Endodermal cell (in vitro differentiated cells): ENCODE measurements at regions not wholly inside any gene's neighbourhood (a gene's known extent, or its start where the extent isn't known, plus 50 kb on each side); places are given as distances from the start of the nearest gene placed in this dataset.
"Not testable (repeated sequence)": the region's sequence is repeated elsewhere in the genome, so short reads cannot be mapped to it uniquely, and the experiment has no call there.

Experiments used
- DNase-seq: peaks from one replicate; pipeline ENCODE4 v3.0.0-alpha.2; 2017
- H3K27ac ChIP-seq: 2 replicates; pipeline ENCODE4 v1.5.1; 2013; ENCODE audit warnings: mild to moderate bottlenecking, low read depth, low read length, moderate library complexity
- H3K27me3 ChIP-seq: 2 replicates; pipeline ENCODE4 v1.6.1; 2013; ENCODE audit warnings: mild to moderate bottlenecking, low read length, moderate library complexity; ENCODE audit not compliant: insufficient read depth, control insufficient read depth, poor library complexity, severe bottlenecking
- H3K36me3 ChIP-seq: 2 replicates; pipeline ENCODE4 v1.7.0; 2013; ENCODE audit warnings: mild to moderate bottlenecking, low read length, moderate library complexity; ENCODE audit not compliant: control insufficient read depth, insufficient read depth
- H3K4me1 ChIP-seq: one replicate; pipeline ENCODE4 v1.7.0; 2013; ENCODE audit warnings: low read length; ENCODE audit not compliant: control insufficient read depth, insufficient read depth
- H3K4me3 ChIP-seq: 2 replicates; pipeline ENCODE4 v1.5.1; 2013; ENCODE audit warnings: mild to moderate bottlenecking, low read length, moderate library complexity
- H3K9ac ChIP-seq: 2 replicates; pipeline ENCODE4 v1.6.1; 2013; ENCODE audit warnings: mild to moderate bottlenecking, low read length, moderate library complexity; ENCODE audit not compliant: poor library complexity, severe bottlenecking; ENCODE audit errors: extremely low read depth
- H3K9me3 ChIP-seq: 2 replicates; pipeline ENCODE4 v1.6.1; 2013; ENCODE audit warnings: mild to moderate bottlenecking, low read length, moderate library complexity; ENCODE audit not compliant: control insufficient read depth
- H3K27ac Mint-ChIP-seq: 2 replicates; pipeline ENCODE4 v1.8.0; 2020; ENCODE audit warnings: mixed read lengths
- H3K27me3 Mint-ChIP-seq: 2 replicates; pipeline ENCODE4 v1.8.0; 2021; ENCODE audit warnings: mild to moderate bottlenecking, mixed read lengths; ENCODE audit not compliant: insufficient read depth
- H3K36me3 Mint-ChIP-seq: 2 replicates; pipeline ENCODE4 v1.8.0; 2020; ENCODE audit warnings: low read depth, mixed read lengths
- H3K4me1 Mint-ChIP-seq: 2 replicates; pipeline ENCODE4 v1.8.0; 2020; ENCODE audit warnings: mixed read lengths
- H3K4me3 Mint-ChIP-seq: 2 replicates; pipeline ENCODE4 v1.8.0; 2020; ENCODE audit warnings: mild to moderate bottlenecking, moderate library complexity, mixed read lengths
- H3K9me3 Mint-ChIP-seq: 2 replicates; pipeline ENCODE4 v1.8.0; 2020; ENCODE audit warnings: mild to moderate bottlenecking, mixed read lengths
- WGBS, 2 experiments: methylation state at CpG; one replicate each; pipeline versions ENCODE4 v1.1.5 to v1.1.7; 2013; ENCODE audit warnings: missing lambda C conversion rate in 2 of 2, mixed read lengths in 1 of 2; ENCODE audit not compliant: insufficient coverage in 1 of 2, insufficient read length in 1 of 2; 5-methylcytosine and 5-hydroxymethylcytosine counted together
- TF ChIP-seq, protein P1 (sequence below): fragments of 200-600 bp; sonication (generic); conservative IDR thresholded peaks from 2 replicates; pipeline ENCODE4 v1.5.0; 2021; ENCODE audit warnings: antibody characterized with exemption, mild to moderate bottlenecking

GRCh38 chr14:105998597-105998996 is 472.2 kb downstream of the TMEM121 start:
- H3K4me3 Mint-ChIP-seq, DNase-seq, H3K4me3 ChIP-seq, H3K27ac Mint-ChIP-seq, H3K36me3 Mint-ChIP-seq, H3K4me1 ChIP-seq, H3K4me1 Mint-ChIP-seq, H3K27me3 ChIP-seq, H3K27ac ChIP-seq, H3K27me3 Mint-ChIP-seq, H3K9ac ChIP-seq, H3K36me3 ChIP-seq: not testable (repeated sequence)
- peaks cover 37% of the 10 kb centered on the region for H3K9me3 ChIP-seq
- no CpG with 5 or more reads among the region's 1 CpG for WGBS, 2 experiments
- peaks cover 70% of the 10 kb centered on the region for H3K9me3 Mint-ChIP-seq

GRCh38 chr14:105999361-106000028 is 473.1 kb downstream of the TMEM121 start:
- H3K4me1 Mint-ChIP-seq: no peaks in the 10 kb centered on the region
- no peaks in the 10 kb centered on the region for H3K27me3 Mint-ChIP-seq
- no peak overlapping the region for H3K9ac ChIP-seq
- H3K27ac ChIP-seq: no peak overlapping the region
- TF ChIP-seq, protein P1, sequence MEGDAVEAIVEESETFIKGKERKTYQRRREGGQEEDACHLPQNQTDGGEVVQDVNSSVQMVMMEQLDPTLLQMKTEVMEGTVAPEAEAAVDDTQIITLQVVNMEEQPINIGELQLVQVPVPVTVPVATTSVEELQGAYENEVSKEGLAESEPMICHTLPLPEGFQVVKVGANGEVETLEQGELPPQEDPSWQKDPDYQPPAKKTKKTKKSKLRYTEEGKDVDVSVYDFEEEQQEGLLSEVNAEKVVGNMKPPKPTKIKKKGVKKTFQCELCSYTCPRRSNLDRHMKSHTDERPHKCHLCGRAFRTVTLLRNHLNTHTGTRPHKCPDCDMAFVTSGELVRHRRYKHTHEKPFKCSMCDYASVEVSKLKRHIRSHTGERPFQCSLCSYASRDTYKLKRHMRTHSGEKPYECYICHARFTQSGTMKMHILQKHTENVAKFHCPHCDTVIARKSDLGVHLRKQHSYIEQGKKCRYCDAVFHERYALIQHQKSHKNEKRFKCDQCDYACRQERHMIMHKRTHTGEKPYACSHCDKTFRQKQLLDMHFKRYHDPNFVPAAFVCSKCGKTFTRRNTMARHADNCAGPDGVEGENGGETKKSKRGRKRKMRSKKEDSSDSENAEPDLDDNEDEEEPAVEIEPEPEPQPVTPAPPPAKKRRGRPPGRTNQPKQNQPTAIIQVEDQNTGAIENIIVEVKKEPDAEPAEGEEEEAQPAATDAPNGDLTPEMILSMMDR: peak; percentile 46
- H3K4me3 Mint-ChIP-seq: no peak overlapping the region
- H3K27me3 ChIP-seq: no peaks in the 10 kb centered on the region
- no peaks in the 10 kb centered on the region for H3K4me1 ChIP-seq
- no peaks in the 10 kb centered on the region for H3K36me3 Mint-ChIP-seq
- peaks cover 28% of the 10 kb centered on the region for H3K9me3 ChIP-seq
- no peaks in the 10 kb centered on the region for H3K36me3 ChIP-seq
- H3K27ac Mint-ChIP-seq: no peak overlapping the region
- peak; percentile 72 for DNase-seq
- H3K9me3 Mint-ChIP-seq: peaks cover 63% of the 10 kb centered on the region
- H3K4me3 ChIP-seq: no peak overlapping the region
- WGBS, 2 experiments: 56 to 72% methylated on average over 3 to 14 of the region's 15 CpGs

DNA sequence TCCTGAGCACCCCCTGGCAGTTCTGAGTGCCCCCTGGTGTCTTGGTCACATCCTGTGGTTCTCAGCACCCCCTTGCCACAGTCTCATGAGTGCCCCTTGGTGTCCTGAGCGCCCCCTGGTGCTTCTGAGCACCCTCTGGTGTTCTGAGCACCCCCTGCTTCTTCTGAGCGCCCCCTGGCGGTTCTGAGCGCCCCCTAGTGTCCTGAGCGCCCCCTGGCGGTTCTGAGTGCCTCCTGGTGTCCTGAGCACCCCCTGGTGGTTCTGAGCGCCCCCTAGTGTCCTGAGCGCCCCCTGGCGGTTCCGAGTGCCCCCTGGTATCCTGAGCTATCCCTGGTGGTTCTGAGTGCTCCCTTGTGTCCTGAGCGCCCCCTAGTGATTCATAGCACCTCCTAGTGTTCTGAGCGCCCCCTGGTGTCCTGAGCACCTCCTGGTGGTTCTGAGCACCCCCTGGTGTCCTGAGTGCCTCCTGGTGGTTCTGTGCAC is 473.7 kb downstream of the TMEM121 start:
- H3K4me1 Mint-ChIP-seq, H3K4me3 Mint-ChIP-seq, H3K27ac ChIP-seq, DNase-seq, H3K27me3 Mint-ChIP-seq, H3K27me3 ChIP-seq, H3K4me3 ChIP-seq, H3K9ac ChIP-seq, H3K36me3 ChIP-seq, H3K36me3 Mint-ChIP-seq, H3K27ac Mint-ChIP-seq, H3K4me1 ChIP-seq: not testable (repeated sequence)
- H3K9me3 ChIP-seq: peaks cover 27% of the 10 kb centered on the region
- peaks cover 60% of the 10 kb centered on the region for H3K9me3 Mint-ChIP-seq
- 58% methylated on average over 9 of the region's 12 CpGs; no CpG with 5 or more reads in 1 of the 2 experiments for WGBS, 2 experiments

DNA sequence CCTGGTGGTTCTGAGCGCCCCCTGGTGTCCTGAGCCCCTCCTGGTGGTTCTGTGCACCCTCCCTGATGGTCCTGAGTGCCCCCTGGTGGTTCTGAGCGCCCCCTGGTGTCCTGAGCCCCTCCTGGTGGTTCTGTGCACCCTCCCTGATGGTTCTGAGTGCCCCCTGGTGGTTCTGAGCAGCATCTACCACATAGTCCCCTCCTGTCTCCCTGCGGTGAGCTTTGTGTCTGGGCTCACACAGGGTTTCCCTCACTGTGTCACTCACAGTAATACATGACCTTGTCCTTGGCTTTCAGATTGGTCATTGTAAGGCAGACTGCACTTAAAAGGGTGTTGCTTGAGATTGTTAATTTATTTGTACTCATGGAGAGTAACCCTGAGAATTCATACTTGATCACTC is 474.9 kb downstream of the TMEM121 start:
- H3K9me3 ChIP-seq: peaks cover 27% of the 10 kb centered on the region
- H3K4me3 Mint-ChIP-seq, H3K9ac ChIP-seq, H3K36me3 Mint-ChIP-seq, H3K27ac Mint-ChIP-seq, H3K4me3 ChIP-seq, H3K27me3 Mint-ChIP-seq, H3K4me1 Mint-ChIP-seq, H3K36me3 ChIP-seq, H3K27me3 ChIP-seq, H3K27ac ChIP-seq, H3K4me1 ChIP-seq, DNase-seq: not testable (repeated sequence)
- no CpG with 5 or more reads among the region's 3 CpGs for WGBS, 2 experiments
- H3K9me3 Mint-ChIP-seq: peaks cover 67% of the 10 kb centered on the region
